Sigmoid colon (tissue), 6 donors: ENCODE measurements at regions not wholly inside any gene's neighbourhood (a gene's known extent, or its start where the extent isn't known, plus 50 kb on each side); places are given as distances from the start of the nearest gene placed in this dataset.

Source experiments
- DNase-seq: peaks from one replicate; pipeline ENCODE4 v3.0.0-alpha.2; 2019
- H3K27ac ChIP-seq, 4 donors: fragments of 200-600 bp; sonication (generic); one replicate each; pipeline ENCODE4 v1.5.1; 2016 to 2019; ENCODE audit warnings: mild to moderate bottlenecking in 1 of 4
- H3K27me3 ChIP-seq, 3 donors: fragments of 200-600 bp; sonication (generic); one replicate each; pipeline ENCODE4 v1.5.1; 2019; ENCODE audit warnings: mild to moderate bottlenecking in 1 of 3
- H3K36me3 ChIP-seq, 4 donors: fragments of 200-600 bp; sonication (generic); one replicate each; pipeline ENCODE4 v1.5.1; 2016 to 2019
- H3K4me1 ChIP-seq, 4 donors: fragments of 200-600 bp; sonication (generic); one replicate each; pipeline ENCODE4 v1.5.1; 2017 to 2019
- H3K4me3 ChIP-seq, 4 donors: fragments of 200-600 bp; sonication (generic); one replicate each; pipeline ENCODE4 v1.5.1; 2017 to 2019; ENCODE audit warnings: mild to moderate bottlenecking in 2 of 4, moderate library complexity in 1 of 4
- H3K9me3 ChIP-seq, 4 donors: fragments of 200-600 bp in 3 of 4; sonication (generic) in 3 of 4; one replicate each; pipeline versions ENCODE4 v1.5.1 to v1.6.1; 2013 to 2019
- CTCF ChIP-seq, 4 experiments: fragments of 450-650 bp in 3 of 4; fragments of 200-600 bp in 1 of 4; IDR thresholded peaks; one replicate each; pipeline ENCODE4 v1.5.1; 2016 to 2019; ENCODE audit warnings: antibody characterized with exemption in 4 of 4, mild to moderate bottlenecking in 3 of 4, moderate library complexity in 2 of 4
- EP300 ChIP-seq, 4 donors: sonication (generic); formaldehyde crosslinking; IDR thresholded peaks; one replicate each; pipeline ENCODE4 v1.6.1; 2017; ENCODE audit warnings: antibody characterized with exemption in 4 of 4
- POLR2A ChIP-seq, 2 donors: fragments of 450-650 bp; IDR thresholded peaks; one replicate each; pipeline ENCODE4 v1.6.1; 2016; ENCODE audit warnings: antibody characterized with exemption in 2 of 2, mild to moderate bottlenecking in 2 of 2, moderate library complexity in 2 of 2
- POLR2AphosphoS5 ChIP-seq, 4 donors: sonication (generic); formaldehyde crosslinking; IDR thresholded peaks; one replicate each; pipeline ENCODE4 v1.6.1; 2017; ENCODE audit warnings: antibody characterized with exemption in 4 of 4
- WGBS, 2 donors: extraction: QIAGEN DNeasy Blood & Tissue Kit; methylation state at CpG; one replicate each; pipeline ENCODE4 v1.1.7; 2013; 5-methylcytosine and 5-hydroxymethylcytosine counted together
- intact Hi-C: fragments of 100-400 bp; cut with DNase I; formaldehyde crosslinking; loops from one replicate; pipeline ENCODE4 v1.15.1; 2023
- donor health status: healthy with polysubstance abuse.
- donor health status: healthy.

- peak; percentile 74 for DNase-seq
- no peaks in the 10 kb centered on the region for H3K36me3 ChIP-seq
Observed at GRCh38 chr16:79286646-79287423, 313.7 kb downstream of the MAF start.

GRCh38 chr16:79284766-79285165 lies 315.8 kb downstream of the MAF start:
- peaks cover 0 to 3% (median 0%) of the 10 kb centered on the region in 3 donors for H3K27me3 ChIP-seq
- H3K4me3 ChIP-seq: no peak overlapping the region
- WGBS, 2 donors: 69 to 76% methylated on average over 7 of the region's 7 CpGs
- intact Hi-C loops: no loop called here
- no peaks in the 10 kb centered on the region for H3K36me3 ChIP-seq
- TF ChIP-seq POLR2A (IDR thresholded peaks at IDR 0.05): no peak
- no peak for TF ChIP-seq POLR2AphosphoS5 (IDR thresholded peaks at IDR 0.05)
- no peak for TF ChIP-seq EP300 (IDR thresholded peaks at IDR 0.05)
- no peak for TF ChIP-seq CTCF (IDR thresholded peaks at IDR 0.05)
- peaks cover 0 to 7% (median 3%) of the 10 kb centered on the region in 4 donors for H3K4me1 ChIP-seq
- H3K27ac ChIP-seq: no peak overlapping the region
- no peak for DNase-seq
- no peaks in the 10 kb centered on the region for H3K9me3 ChIP-seq

More at GRCh38 chr16:79286646-79287423, 313.7 kb downstream of the MAF start:
- 25 to 33% methylated on average over 22 of the region's 22 CpGs for WGBS, 2 donors
- Histone ChIP-seq H3K4me3 (peak overlapping the region in 2 of 4 donors; percentile 26 to 29), H3K9me3 (no peaks in the 10 kb centered on the region), H3K4me1 (peaks cover 0 to 7% (median 3%) of the 10 kb centered on the region in 4 donors), H3K27me3 (no peaks in the 10 kb centered on the region), H3K27ac (no peak overlapping the region)
- intact Hi-C loops: no loop called here
- no peak for TF ChIP-seq EP300 (IDR thresholded peaks at IDR 0.05)
- peak in 1 of 4 donors; percentile 9 for TF ChIP-seq POLR2AphosphoS5 (IDR thresholded peaks at IDR 0.05)

- Histone ChIP-seq H3K36me3 (no peaks in the 10 kb centered on the region), H3K4me1 (peaks cover 0 to 7% (median 3%) of the 10 kb centered on the region in 4 donors), H3K4me3 (no peak overlapping the region), H3K9me3 (no peaks in the 10 kb centered on the region), H3K27ac (no peak overlapping the region), H3K27me3 (peaks cover 0 to 3% (median 0%) of the 10 kb centered on the region in 3 donors)
- 70 to 86% methylated on average over 4 of the region's 4 CpGs for WGBS, 2 donors
- TF ChIP-seq CTCF (IDR thresholded peaks at IDR 0.05): no peak
- no peak for TF ChIP-seq POLR2A (IDR thresholded peaks at IDR 0.05)
- intact Hi-C loops: no loop called here
- DNase-seq: no peak
Observed at GRCh38 chr16:79283578-79283977, 317.0 kb downstream of the MAF start.

GRCh38 chr16:79282806-79283205 lies 317.7 kb downstream of the MAF start:
- Histone ChIP-seq H3K4me1 (peaks cover 0 to 7% (median 3%) of the 10 kb centered on the region in 4 donors), H3K36me3 (no peaks in the 10 kb centered on the region), H3K4me3 (no peak overlapping the region), H3K9me3 (no peaks in the 10 kb centered on the region), H3K27ac (no peak overlapping the region), H3K27me3 (peaks cover 0 to 3% (median 0%) of the 10 kb centered on the region in 3 donors)
- WGBS, 2 donors: 90 to 95% methylated on average over 2 of the region's 2 CpGs
- intact Hi-C loops: no loop called here
- TF ChIP-seq CTCF (IDR thresholded peaks at IDR 0.05): no peak
- TF ChIP-seq POLR2A (IDR thresholded peaks at IDR 0.05): no peak
- no peak for TF ChIP-seq EP300 (IDR thresholded peaks at IDR 0.05)
- TF ChIP-seq POLR2AphosphoS5 (IDR thresholded peaks at IDR 0.05): no peak
- no peak for DNase-seq

- no peak for DNase-seq
- H3K9me3 ChIP-seq: no peaks in the 10 kb centered on the region
- intact Hi-C loops: no loop called here
- no peaks in the 10 kb centered on the region for H3K4me1 ChIP-seq
- H3K36me3 ChIP-seq: no peaks in the 10 kb centered on the region
- 58 to 85% methylated on average over 11 of the region's 11 CpGs for WGBS, 2 donors
- TF ChIP-seq EP300 (IDR thresholded peaks at IDR 0.05) (no peak), POLR2AphosphoS5 (IDR thresholded peaks at IDR 0.05) (no peak), POLR2A (IDR thresholded peaks at IDR 0.05) (no peak), CTCF (IDR thresholded peaks at IDR 0.05) (no peak)
- H3K27ac ChIP-seq: no peak overlapping the region
- peaks cover 0 to 3% (median 0%) of the 10 kb centered on the region in 3 donors for H3K27me3 ChIP-seq
- H3K4me3 ChIP-seq: no peak overlapping the region
Observed at GRCh38 chr16:79278506-79278905, 322.0 kb downstream of the MAF start.
